Adipocyte (in vitro differentiated cells): ENCODE measurements at regions not wholly inside any gene's neighbourhood (a gene's known extent, or its start where the extent isn't known, plus 50 kb on each side); places are given as distances from the start of the nearest gene placed in this dataset.

ENCODE experiments used
- DNase-seq: peaks from one replicate; pipeline ENCODE4 v3.0.0-alpha.2; 2015; ENCODE audit warnings: low read depth
- H3K27me3 ChIP-seq: replicated peaks from 2 replicates; pipeline ENCODE4 v1.7.0; 2013; ENCODE audit warnings: mild to moderate bottlenecking, low read length, moderate library complexity; ENCODE audit not compliant: control insufficient read depth, insufficient read depth
- H3K36me3 ChIP-seq: 2 replicates; pipeline ENCODE4 v1.7.0; 2013; ENCODE audit warnings: low read length, mild to moderate bottlenecking, moderate library complexity; ENCODE audit not compliant: control insufficient read depth, insufficient read depth, severe bottlenecking
- H3K4me1 ChIP-seq: 2 replicates; pipeline ENCODE4 v1.7.0; 2013; ENCODE audit warnings: mild to moderate bottlenecking, low read length, moderate library complexity; ENCODE audit not compliant: control insufficient read depth, insufficient read depth
- H3K4me3 ChIP-seq: 2 replicates; pipeline ENCODE4 v1.7.0; 2013; ENCODE audit warnings: mild to moderate bottlenecking, low read length, moderate library complexity
- H3K9ac ChIP-seq: 2 replicates; pipeline ENCODE4 v1.7.0; 2013; ENCODE audit warnings: mild to moderate bottlenecking, low read length, moderate library complexity
- H3K9me3 ChIP-seq: 2 replicates; pipeline ENCODE4 v1.7.0; 2013; ENCODE audit warnings: mild to moderate bottlenecking, low read length, moderate library complexity; ENCODE audit not compliant: control insufficient read depth

GRCh38 chr4:117326091-117326490 is 240.7 kb upstream of the TRAM1L1 start:
- no peak for DNase-seq
- no peak overlapping the region for H3K9ac ChIP-seq
- H3K9me3 ChIP-seq = no peaks in the 10 kb centered on the region
- no peaks in the 10 kb centered on the region for H3K4me1 ChIP-seq
- H3K27me3 ChIP-seq = no peaks in the 10 kb centered on the region
- no peaks in the 10 kb centered on the region for H3K36me3 ChIP-seq
- no peak overlapping the region for H3K4me3 ChIP-seq

GRCh38 chr4:117327491-117327890 is 242.1 kb upstream of the TRAM1L1 start:
- no peaks in the 10 kb centered on the region for H3K36me3 ChIP-seq
- no peaks in the 10 kb centered on the region for H3K4me1 ChIP-seq
- no peak for DNase-seq
- no peaks in the 10 kb centered on the region for H3K27me3 ChIP-seq
- H3K9me3 ChIP-seq = no peaks in the 10 kb centered on the region
- no peak overlapping the region for H3K4me3 ChIP-seq
- H3K9ac ChIP-seq = no peak overlapping the region

GRCh38 chr4:117328333-117328732 is 243.0 kb upstream of the TRAM1L1 start:
- no peak for DNase-seq
- Histone ChIP-seq H3K27me3 (no peaks in the 10 kb centered on the region), H3K4me1 (no peaks in the 10 kb centered on the region), H3K9me3 (no peaks in the 10 kb centered on the region), H3K4me3 (no peak overlapping the region), H3K36me3 (no peaks in the 10 kb centered on the region), H3K9ac (no peak overlapping the region)

- Histone ChIP-seq H3K36me3 (no peaks in the 10 kb centered on the region), H3K4me1 (no peaks in the 10 kb centered on the region), H3K9me3 (no peaks in the 10 kb centered on the region), H3K9ac (no peak overlapping the region), H3K27me3 (no peaks in the 10 kb centered on the region), H3K4me3 (no peak overlapping the region)
- no peak for DNase-seq
Measured at GRCh38 chr4:117331817-117332216, 246.4 kb upstream of the TRAM1L1 start.

- H3K9ac ChIP-seq = no peak overlapping the region
- H3K4me3 ChIP-seq = no peak overlapping the region
- no peaks in the 10 kb centered on the region for H3K4me1 ChIP-seq
- no peaks in the 10 kb centered on the region for H3K9me3 ChIP-seq
- no peaks in the 10 kb centered on the region for H3K36me3 ChIP-seq
- no peak for DNase-seq
- no peaks in the 10 kb centered on the region for H3K27me3 ChIP-seq
Measured at GRCh38 chr4:117334451-117335188, 249.2 kb upstream of the TRAM1L1 start.

GRCh38 chr4:117357437-117357836 is 272.1 kb upstream of the TRAM1L1 start:
- no peaks in the 10 kb centered on the region for H3K27me3 ChIP-seq

GRCh38 chr4:117357866-117358265 is 272.5 kb upstream of the TRAM1L1 start:
- no peak overlapping the region for H3K9ac ChIP-seq
- H3K4me1 ChIP-seq = no peaks in the 10 kb centered on the region
- H3K36me3 ChIP-seq = no peaks in the 10 kb centered on the region
- no peak for DNase-seq
- no peaks in the 10 kb centered on the region for H3K27me3 ChIP-seq
- H3K4me3 ChIP-seq = no peak overlapping the region
- H3K9me3 ChIP-seq = no peaks in the 10 kb centered on the region

More at GRCh38 chr4:117357437-117357836, 272.1 kb upstream of the TRAM1L1 start:
- Histone ChIP-seq H3K4me3 (no peak overlapping the region), H3K36me3 (no peaks in the 10 kb centered on the region), H3K9me3 (no peaks in the 10 kb centered on the region), H3K4me1 (no peaks in the 10 kb centered on the region), H3K9ac (no peak overlapping the region)
- DNase-seq = no peak

GRCh38 chr4:117370944-117371668 is 285.7 kb upstream of the TRAM1L1 start:
- no peak for DNase-seq
- Histone ChIP-seq H3K4me3 (no peak overlapping the region), H3K9ac (no peak overlapping the region), H3K36me3 (no peaks in the 10 kb centered on the region), H3K4me1 (no peaks in the 10 kb centered on the region), H3K27me3 (no peaks in the 10 kb centered on the region), H3K9me3 (no peaks in the 10 kb centered on the region)

- no peak for DNase-seq
- Histone ChIP-seq H3K36me3 (no peaks in the 10 kb centered on the region), H3K9ac (no peak overlapping the region), H3K27me3 (no peaks in the 10 kb centered on the region), H3K9me3 (no peaks in the 10 kb centered on the region), H3K4me1 (no peaks in the 10 kb centered on the region), H3K4me3 (no peak overlapping the region)
Measured at GRCh38 chr4:117375101-117375500, 289.7 kb upstream of the TRAM1L1 start.

GRCh38 chr4:117376692-117377091 is 291.3 kb upstream of the TRAM1L1 start:
- Histone ChIP-seq H3K4me1 (no peaks in the 10 kb centered on the region), H3K9ac (no peak overlapping the region), H3K27me3 (no peaks in the 10 kb centered on the region), H3K36me3 (no peaks in the 10 kb centered on the region), H3K9me3 (no peaks in the 10 kb centered on the region), H3K4me3 (no peak overlapping the region)
- no peak for DNase-seq

GRCh38 chr4:117378942-117379341 is 293.6 kb upstream of the TRAM1L1 start:
- H3K9me3 ChIP-seq = no peaks in the 10 kb centered on the region
- H3K4me3 ChIP-seq = no peak overlapping the region
- H3K4me1 ChIP-seq = no peaks in the 10 kb centered on the region
- no peaks in the 10 kb centered on the region for H3K27me3 ChIP-seq
- no peaks in the 10 kb centered on the region for H3K36me3 ChIP-seq
- no peak for DNase-seq
- no peak overlapping the region for H3K9ac ChIP-seq
